IMR-90 (cell line): ENCODE measurements at regions not wholly inside any gene's neighbourhood (a gene's known extent, or its start where the extent isn't known, plus 50 kb on each side); places are given as distances from the start of the nearest gene placed in this dataset.

Experiments used
- ATAC-seq: fragments of 200-7000 bp; cut with Tn5 transposase; 2 replicates; pipeline ENCODE4 v1.9.1; 2020; ENCODE audit warnings: low read depth, mild to moderate bottlenecking, moderate library complexity
- BruUV-seq: library from RNA; stranded (reverse); fragments of 400-500 nt; replicated peaks from 2 replicates; lab custom pipeline; 2021; lab: Mats Ljungman, UMichigan
- CTCF ChIA-PET: fragments of 300-600 bp; formaldehyde crosslinking; extraction: SDS; loops from one replicate; lab custom pipeline; 2021; ENCODE audit warnings: antibody characterized with exemption; lab: Yijun Ruan, JAX
- POLR2A ChIA-PET: fragments of 300-600 bp; sonication (Branson Sonifier 250); formaldehyde crosslinking; loops from one replicate; lab custom pipeline; 2022; ENCODE audit warnings: antibody characterized with exemption; ENCODE audit not compliant: unreplicated experiment; lab: Charles Lee
- DNase-seq: peaks from one replicate; pipeline ENCODE4 v3.0.0; 2013
- H2AFZ ChIP-seq: replicated peaks from 2 replicates; pipeline ENCODE3; 2013; ENCODE audit warnings: low read length, mild to moderate bottlenecking; ENCODE audit not compliant: poor library complexity
- H2AK5ac ChIP-seq: 2 replicates; pipeline ENCODE4 v1.6.1; 2013; ENCODE audit warnings: low read depth, low read length, inconsistent platforms
- H2AK9ac ChIP-seq: replicated peaks from 2 replicates; pipeline ENCODE3; 2013; ENCODE audit warnings: mild to moderate bottlenecking, low read depth, low read length, moderate library complexity; ENCODE audit not compliant: poor library complexity
- H2BK120ac ChIP-seq: 2 replicates; pipeline ENCODE4 v1.6.1; 2013; ENCODE audit warnings: low read depth, low read length, inconsistent platforms
- H2BK15ac ChIP-seq: 3 replicates; pipeline ENCODE4 v1.6.1; 2013; ENCODE audit warnings: low read depth, low read length, inconsistent platforms
- H2BK20ac ChIP-seq: 2 replicates; pipeline ENCODE4 v1.6.1; 2013; ENCODE audit warnings: low read depth, mild to moderate bottlenecking, inconsistent platforms, low read length, moderate library complexity
- H2BK5ac ChIP-seq: 2 replicates; pipeline ENCODE4 v1.6.1; 2013; ENCODE audit warnings: mild to moderate bottlenecking, low read depth, low read length, inconsistent platforms; ENCODE audit not compliant: poor library complexity, severe bottlenecking
- H3K14ac ChIP-seq: replicated peaks from 2 replicates; pipeline ENCODE4 v1.6.1; 2013; ENCODE audit warnings: low read depth, low read length, inconsistent platforms
- H3K18ac ChIP-seq: 2 replicates; pipeline ENCODE4 v1.6.1; 2013; ENCODE audit warnings: low read depth, low read length, control low read depth
- H3K23ac ChIP-seq: 2 replicates; pipeline ENCODE4 v1.6.1; 2013; ENCODE audit warnings: low read depth, low read length, inconsistent platforms
- H3K27ac ChIP-seq: 2 replicates; pipeline ENCODE4 v1.5.1; 2013; ENCODE audit warnings: mild to moderate bottlenecking, control low read depth, low read length; ENCODE audit not compliant: insufficient read depth
- H3K27me3 ChIP-seq: 2 replicates; pipeline ENCODE4 v1.6.1; 2013; ENCODE audit warnings: low read length; ENCODE audit not compliant: control insufficient read depth, insufficient read depth
- H3K36me3 ChIP-seq: 2 replicates; pipeline ENCODE4 v1.6.1; 2013; ENCODE audit warnings: low read length, mixed read lengths; ENCODE audit not compliant: control insufficient read depth, insufficient read depth
- H3K4ac ChIP-seq: 2 replicates; pipeline ENCODE4 v1.6.1; 2013; ENCODE audit warnings: low read depth, low read length, inconsistent platforms
- H3K4me1 ChIP-seq: 2 replicates; pipeline ENCODE4 v1.6.1; 2013; ENCODE audit warnings: low read length, mixed read lengths; ENCODE audit not compliant: control insufficient read depth, insufficient read depth
- H3K4me2 ChIP-seq: 2 replicates; pipeline ENCODE4 v1.6.1; 2013; ENCODE audit warnings: low read depth, mild to moderate bottlenecking, control low read depth, low read length, moderate library complexity
- H3K4me3 ChIP-seq: 2 replicates; pipeline ENCODE4 v1.5.1; 2013; ENCODE audit warnings: low read depth, mild to moderate bottlenecking, control low read depth, low read length, moderate library complexity; ENCODE audit not compliant: insufficient read depth
- H3K56ac ChIP-seq: 2 replicates; pipeline ENCODE4 v1.6.1; 2013; ENCODE audit warnings: low read length, inconsistent platforms; ENCODE audit not compliant: insufficient read depth; ENCODE audit errors: extremely low read depth
- H3K79me1 ChIP-seq, 2 experiments: 2 replicates each; pipeline ENCODE4 v1.6.1; 2013; ENCODE audit warnings: low read length in 2 of 2, inconsistent platforms in 1 of 2, low read depth in 1 of 2
- H3K9ac ChIP-seq: 2 replicates; pipeline ENCODE4 v1.6.1; 2013; ENCODE audit warnings: low read depth, low read length, control low read depth
- H3K9me1 ChIP-seq: 2 replicates; pipeline ENCODE4 v1.6.1; 2013; ENCODE audit warnings: low read length, inconsistent platforms; ENCODE audit not compliant: insufficient read depth
- H3K9me3 ChIP-seq: 2 replicates; pipeline ENCODE4 v1.6.1; 2013; ENCODE audit warnings: low read length; ENCODE audit not compliant: control insufficient read depth, insufficient read depth
- H4K20me1 ChIP-seq: 2 replicates; pipeline ENCODE4 v1.6.1; 2013; ENCODE audit warnings: low read length, inconsistent platforms; ENCODE audit not compliant: insufficient read depth
- H4K5ac ChIP-seq: 2 replicates; pipeline ENCODE4 v1.6.1; 2013; ENCODE audit warnings: mild to moderate bottlenecking, low read depth, low read length, control low read depth
- H4K8ac ChIP-seq, 2 experiments: 2 replicates each; pipeline ENCODE4 v1.6.1; 2013; ENCODE audit warnings: low read depth in 2 of 2, low read length in 2 of 2, control low read depth in 1 of 2, inconsistent platforms in 1 of 2
- H4K91ac ChIP-seq: 2 replicates; pipeline ENCODE4 v1.6.1; 2013; ENCODE audit warnings: low read depth, low read length, inconsistent platforms; ENCODE audit not compliant: insufficient read depth
- CEBPB ChIP-seq: IDR thresholded peaks from 2 replicates; pipeline ENCODE4 v1.6.1; 2012; ENCODE audit warnings: low read depth, low read length, improper control_type of control experiment
- ELK1 ChIP-seq: fragments of 150-350 bp; IDR thresholded peaks from 2 replicates; pipeline ENCODE4 v1.6.1; 2016; ENCODE audit warnings: low read depth, mild to moderate bottlenecking, low read length, moderate library complexity, borderline replicate concordance
- MAZ ChIP-seq: IDR thresholded peaks from 2 replicates; pipeline ENCODE4 v1.6.1; 2012; ENCODE audit warnings: low read depth, mild to moderate bottlenecking, low read length, improper control_type of control experiment, moderate library complexity, borderline replicate concordance
- POLR2A ChIP-seq: IDR thresholded peaks from 2 replicates; pipeline ENCODE4 v1.6.1; 2012; ENCODE audit warnings: mild to moderate bottlenecking, low read depth, low read length
- RCOR1 ChIP-seq: IDR thresholded peaks from 2 replicates; pipeline ENCODE4 v1.6.1; 2012; ENCODE audit warnings: mild to moderate bottlenecking, low read length, improper control_type of control experiment; ENCODE audit not compliant: insufficient replicate concordance
- WGBS, 2 experiments: methylation state at CpG; one replicate each; pipeline versions ENCODE4 v1.1.5 to v1.1.7; 2013; ENCODE audit warnings: missing lambda C conversion rate in 2 of 2; ENCODE audit not compliant: insufficient read length in 1 of 2; ENCODE audit errors: extremely low coverage in 2 of 2; 5-methylcytosine and 5-hydroxymethylcytosine counted together
- dilution Hi-C: fragments of 300-500 bp; cut with HindIII; formaldehyde crosslinking; loops from one replicate; pipeline ENCODE4 v1.14.3; 2018; ENCODE audit warnings: low sequenced_read_pairs; ENCODE audit not compliant: unreplicated experiment
- in situ Hi-C: fragments of 300-500 bp; cut with MboI; formaldehyde crosslinking; loops from 3 replicates; pipeline ENCODE4 v1.14.3; 2019; ENCODE audit warnings: low sequenced_read_pairs, inconsistent platforms, mixed read lengths
- intact Hi-C: fragments of 100-400 bp; cut with micrococcal nuclease; formaldehyde crosslinking; loops from 2 replicates; pipeline ENCODE4 v1.10.0; 2022

- H3K4me3 ChIP-seq: no peak overlapping the region
- no peak overlapping the region for H2AFZ ChIP-seq
- peaks cover 3% of the 10 kb centered on the region; the same call in 1 of the 2 replicates for H3K4me1 ChIP-seq
- no peak overlapping the region for H4K5ac ChIP-seq
- H4K8ac ChIP-seq: no peak overlapping the region
- H3K56ac ChIP-seq: no peak overlapping the region
- no peak for DNase-seq
- no peak overlapping the region for H2BK120ac ChIP-seq
- POLR2A ChIA-PET: no interaction called here
- H3K36me3 ChIP-seq: no peaks in the 10 kb centered on the region
- no peak overlapping the region for H3K18ac ChIP-seq
- H2BK15ac ChIP-seq: no peak overlapping the region
- WGBS, 2 experiments: no CpG with 5 or more reads among the region's 4 CpGs
- H2BK20ac ChIP-seq: no peak overlapping the region
- no peak overlapping the region for H4K91ac ChIP-seq
- CTCF ChIA-PET: no interaction called here
- in situ Hi-C loops (no loop called here), dilution Hi-C loops (no loop called here), intact Hi-C loops (loop anchor here (10.0 kb wide), 2 partner anchors 351 to 399 kb away; no protein-coding TSS in a partner anchor)
- H2AK9ac ChIP-seq: no peak overlapping the region
- no peak overlapping the region for H2AK5ac ChIP-seq
- H3K4me2 ChIP-seq: no peak overlapping the region
- no peak overlapping the region for H2BK5ac ChIP-seq
- no peaks in the 10 kb centered on the region for H3K9me1 ChIP-seq
- no peaks in the 10 kb centered on the region for H3K27me3 ChIP-seq
- no TSS peak for BruUV-seq
- no peak overlapping the region for H3K14ac ChIP-seq
- no peaks in the 10 kb centered on the region for H3K9me3 ChIP-seq
- no peak for TF ChIP-seq MAZ
- no peak for TF ChIP-seq RCOR1
- TF ChIP-seq CEBPB: no peak
- no peak for TF ChIP-seq ELK1
- no peak for TF ChIP-seq POLR2A
- no peak overlapping the region for H3K4ac ChIP-seq
- H3K9ac ChIP-seq: no peak overlapping the region
- no peak for ATAC-seq
- H3K23ac ChIP-seq: no peak overlapping the region
- no peaks in the 10 kb centered on the region for H3K79me1 ChIP-seq
- no peaks in the 10 kb centered on the region for H4K20me1 ChIP-seq
- H3K27ac ChIP-seq: no peak overlapping the region
Measured at GRCh38 chr9:7405924-7406604, 393.5 kb downstream of the DMAC1 start.
